ENCODE measurements at regions not wholly inside any gene's neighbourhood (a gene's known extent, or its start where the extent isn't known, plus 50 kb on each side); places are given as distances from the start of the nearest gene placed in this dataset.

DNA sequence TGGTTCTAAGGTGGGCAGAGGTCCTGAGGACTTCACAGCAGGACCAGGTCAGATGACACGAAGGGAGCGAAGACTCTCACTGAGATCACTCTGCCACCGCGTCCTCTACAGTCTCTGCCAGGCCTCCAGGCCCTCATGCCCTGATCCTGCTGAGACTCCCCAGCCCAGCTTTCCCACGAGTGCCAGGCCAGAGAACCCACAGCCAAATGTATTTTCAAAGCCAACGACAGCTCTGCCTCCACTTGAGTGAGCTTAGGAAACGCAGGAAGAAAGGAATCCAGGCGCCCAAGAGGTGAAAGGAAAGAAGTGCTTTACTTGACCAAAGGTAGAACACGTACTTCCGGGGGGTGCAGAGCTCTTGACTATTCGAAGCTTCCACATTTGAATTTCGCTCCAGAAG is 275.0 kb downstream of the XXYLT1 start:
- no peak for DNase-seq

DNA sequence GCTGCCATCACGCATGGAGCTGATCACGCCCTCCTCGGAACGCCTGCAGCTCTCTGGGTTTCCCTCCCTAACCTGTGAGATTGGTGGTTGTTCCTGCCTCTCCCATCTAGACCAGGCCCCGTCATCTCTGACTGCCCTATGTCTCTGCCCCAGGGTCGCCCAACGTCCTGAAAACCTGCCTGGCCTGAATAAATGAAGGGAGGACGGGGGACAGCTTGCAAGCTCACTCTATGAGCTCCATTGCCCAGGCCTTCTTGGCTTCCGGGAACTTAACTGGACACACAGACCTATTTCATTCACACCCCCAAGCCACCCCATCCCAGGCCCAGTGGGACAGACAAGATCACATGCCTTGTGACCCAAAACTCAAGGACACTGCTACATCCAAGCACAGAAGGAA is 274.2 kb downstream of the XXYLT1 start:
- no peak for DNase-seq

DNA sequence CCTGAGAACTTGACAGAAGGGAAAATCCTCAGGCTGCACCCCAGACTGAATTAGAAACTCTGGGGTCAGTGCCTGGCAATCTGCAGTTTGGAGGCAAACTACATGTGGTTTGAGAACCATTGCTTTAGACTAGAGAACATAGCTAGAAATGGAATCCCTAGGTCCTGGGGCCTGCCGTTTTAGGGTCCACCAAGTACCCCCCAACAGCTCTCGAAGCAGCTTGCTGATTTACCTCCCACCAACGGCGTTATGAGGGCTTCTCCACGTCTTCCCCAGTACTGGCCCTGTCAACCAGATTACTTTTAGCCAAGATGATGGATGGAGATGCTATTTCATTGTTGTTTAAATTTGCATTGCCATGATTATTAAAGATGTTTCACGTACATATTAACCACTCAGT is 272.5 kb downstream of the XXYLT1 start:
- DNase-seq, result no peak

DNA sequence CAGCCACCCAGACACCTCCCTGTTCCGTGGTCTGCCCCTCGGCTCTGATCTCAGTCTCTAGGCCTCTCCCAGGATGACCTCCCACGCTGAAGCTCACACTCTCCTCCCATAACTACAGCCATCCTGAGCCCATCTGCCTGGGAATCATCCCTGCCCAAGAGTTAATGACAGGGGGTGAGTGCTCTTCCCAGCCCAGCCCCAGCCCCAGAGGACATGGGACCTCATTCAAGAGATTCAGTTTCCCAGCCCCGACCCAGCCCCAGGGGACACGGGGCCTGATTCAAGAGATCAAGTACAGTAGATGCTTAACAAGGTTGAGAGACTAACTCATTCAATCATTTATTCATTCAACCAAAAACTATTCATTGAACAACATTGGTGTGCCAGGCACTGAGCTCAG is 272.0 kb downstream of the XXYLT1 start:
- no peak for DNase-seq

DNA sequence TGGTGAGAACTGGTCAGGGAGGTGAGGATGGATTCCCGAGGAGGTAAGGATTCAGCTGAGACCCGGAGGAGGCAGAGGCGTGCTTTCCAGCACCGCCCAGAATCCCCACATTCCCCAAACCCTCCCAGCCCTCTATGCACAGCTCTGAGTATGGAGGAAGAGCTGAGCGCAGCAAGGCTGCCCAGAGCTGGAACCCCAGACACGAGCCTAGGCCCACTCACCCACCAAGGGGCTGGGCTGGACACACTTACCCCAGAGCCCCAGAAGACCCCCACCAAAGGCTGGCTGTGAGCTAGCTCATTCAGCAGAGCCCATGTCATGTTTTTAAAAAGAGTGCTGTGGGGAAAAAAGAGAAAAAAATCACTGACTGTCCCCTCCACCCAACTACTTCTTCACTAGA is 271.5 kb downstream of the XXYLT1 start:
- DNase-seq, result no peak

DNA sequence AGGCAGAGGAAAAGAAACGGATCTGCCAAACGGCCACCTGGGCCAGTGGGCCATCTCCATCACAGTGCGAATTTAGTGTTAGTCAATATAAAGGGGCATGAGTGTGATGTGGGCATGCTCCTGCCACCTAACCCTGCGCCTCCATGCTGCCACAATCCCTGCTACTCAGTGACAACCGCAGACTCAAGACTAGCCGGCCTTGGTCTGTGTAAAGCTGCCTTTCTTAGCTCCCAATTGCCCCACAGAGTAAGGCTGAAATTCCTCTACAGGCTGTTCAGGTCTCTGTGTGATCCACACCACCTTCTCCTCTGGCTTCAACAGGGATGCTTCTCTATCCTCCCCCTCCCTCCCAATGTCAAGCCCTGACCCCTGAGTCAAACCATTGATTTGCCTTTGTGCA is 269.7 kb downstream of the XXYLT1 start:
- peak; percentile 5 for DNase-seq

DNA sequence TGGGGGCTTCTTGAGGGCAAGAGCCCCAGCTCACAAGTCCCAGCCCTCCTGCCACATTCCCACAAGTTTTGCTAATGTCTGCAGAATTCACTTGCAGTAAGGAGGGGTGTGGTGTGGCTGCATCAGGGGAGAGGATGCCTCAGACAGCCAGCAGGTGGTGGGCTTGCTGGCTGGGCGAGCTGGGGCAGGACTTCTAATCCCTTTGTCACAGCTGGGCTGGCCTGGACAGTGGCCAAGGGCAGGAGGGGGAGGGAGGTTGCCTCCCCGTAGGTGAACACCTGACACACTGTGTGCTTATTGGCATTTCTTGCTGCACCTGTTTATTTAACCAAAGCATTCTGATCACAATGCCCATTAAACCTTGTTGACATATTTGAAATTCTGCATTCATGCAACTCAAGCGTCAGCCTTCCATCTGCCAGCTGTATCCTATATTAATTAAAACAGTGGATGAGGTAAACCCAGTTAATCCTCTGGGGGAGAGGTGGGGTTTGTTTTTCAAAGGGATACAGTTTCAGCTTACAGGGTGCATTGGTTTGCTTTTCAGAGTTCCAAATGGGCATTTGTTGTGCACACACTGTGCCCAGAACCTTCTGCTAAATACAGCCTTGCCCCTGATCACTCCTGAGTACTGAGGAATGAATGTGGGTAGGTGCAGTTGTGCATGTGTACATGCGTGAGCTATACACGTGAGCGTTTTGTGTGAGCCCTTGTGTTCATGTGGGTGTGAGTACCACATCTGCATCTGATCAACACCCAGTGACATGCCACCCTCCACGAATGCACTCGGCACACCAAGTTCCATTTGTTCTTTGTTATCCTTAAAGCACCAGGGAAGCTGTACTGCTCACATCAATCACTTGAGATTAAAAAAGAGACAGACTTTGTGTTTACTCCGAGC is 268.7 kb downstream of the XXYLT1 start:
- DNase-seq, result peak; percentile 28

DNA sequence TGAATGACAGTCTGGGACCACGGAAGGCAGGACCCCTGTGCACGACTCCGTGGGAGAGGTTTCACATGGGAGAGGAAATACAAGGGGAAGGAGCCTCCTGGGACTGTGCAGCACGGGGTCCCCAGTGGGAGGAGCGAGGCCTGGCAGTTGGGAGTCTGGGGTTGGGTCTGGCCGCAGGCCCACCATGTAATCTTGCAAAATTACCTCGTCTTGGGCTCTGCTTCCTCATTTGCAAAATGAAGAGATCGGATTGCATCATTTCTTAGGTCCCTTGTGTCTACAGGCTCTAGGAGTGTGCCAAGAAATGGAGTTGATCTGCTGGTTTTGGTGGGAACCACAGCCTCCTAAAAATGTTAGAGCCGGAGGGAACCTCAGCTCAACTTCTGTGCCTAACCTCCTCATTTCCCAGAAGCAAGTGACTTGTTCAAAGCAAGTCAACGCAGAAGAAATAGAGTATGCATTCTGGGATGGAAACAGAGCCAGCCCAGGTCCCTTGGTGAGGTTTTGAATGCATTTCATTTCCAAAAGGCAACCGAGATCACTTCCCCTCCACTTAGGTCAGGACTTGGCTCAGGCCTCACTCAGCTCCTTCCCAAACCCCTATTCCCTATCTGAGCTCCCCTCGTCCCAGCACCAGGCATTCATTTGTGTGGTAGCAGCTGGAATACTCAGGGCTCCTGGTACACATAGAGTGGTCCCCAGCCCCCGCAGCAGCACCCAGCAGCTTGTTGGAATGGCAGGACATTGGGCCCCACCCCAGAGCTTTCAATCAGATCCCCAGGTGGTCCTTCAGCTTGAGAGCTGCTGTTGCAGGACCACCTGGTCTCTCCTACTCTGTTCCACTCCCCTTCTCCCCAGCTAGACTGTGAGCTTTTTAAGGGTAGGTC is 267.7 kb downstream of the XXYLT1 start:
- DNase-seq, result peak; percentile 18

DNA sequence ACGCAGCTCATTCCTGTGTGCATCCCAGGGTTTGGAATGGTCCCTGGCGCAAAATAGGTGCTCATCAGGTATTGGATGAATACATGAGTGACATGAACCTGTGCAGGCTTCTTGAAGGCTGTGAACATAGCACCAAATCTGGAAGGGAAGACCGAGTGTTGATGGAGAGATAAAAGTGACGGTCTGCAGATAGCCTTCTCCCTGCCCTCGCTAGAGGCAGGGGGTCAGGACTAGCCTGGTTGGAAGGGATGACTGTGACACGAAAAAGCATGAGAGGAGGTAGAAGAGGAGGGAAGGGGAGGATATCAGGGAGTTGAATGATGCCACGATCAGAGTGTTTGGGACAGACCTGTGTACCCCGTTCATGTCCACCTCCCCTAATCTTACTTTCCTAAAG is 267.1 kb downstream of the XXYLT1 start:
- peak; percentile 8 for DNase-seq

DNA sequence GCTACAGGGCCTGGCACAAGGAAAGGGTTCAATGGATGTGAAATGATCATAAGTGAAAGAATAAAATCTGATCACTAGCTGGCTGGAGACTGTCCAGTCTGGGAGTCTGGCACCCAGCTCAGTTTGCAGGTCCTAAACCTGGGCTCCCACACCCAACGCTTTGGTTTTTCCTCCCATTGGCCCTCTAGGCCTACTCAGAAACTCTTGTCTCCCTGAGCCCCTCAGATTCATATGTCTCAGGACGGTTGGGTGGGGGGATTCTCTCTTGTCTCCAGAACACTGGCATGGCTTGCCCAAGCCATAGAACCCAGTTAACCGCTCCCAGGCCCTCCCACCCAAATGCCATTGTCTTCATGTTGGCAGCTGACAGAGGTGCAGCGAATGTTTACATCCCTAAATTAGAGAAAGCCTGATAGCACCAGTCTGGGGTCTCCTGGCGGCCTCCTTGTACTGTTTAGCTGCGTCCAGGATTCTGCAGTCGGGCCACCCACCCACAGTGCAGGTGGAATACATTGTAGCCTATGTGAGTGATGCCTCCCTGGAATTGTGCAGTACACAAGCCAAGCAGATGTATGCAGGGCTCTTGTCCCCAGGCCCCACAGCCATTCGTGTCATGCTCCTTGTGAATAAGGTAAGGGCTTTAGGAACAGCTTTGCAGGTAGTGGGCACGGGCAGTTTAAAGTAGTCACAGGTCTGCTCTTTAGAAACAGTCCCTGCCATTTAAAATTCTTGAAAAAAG is 266.3 kb downstream of the XXYLT1 start:
- no peak for DNase-seq

DNA sequence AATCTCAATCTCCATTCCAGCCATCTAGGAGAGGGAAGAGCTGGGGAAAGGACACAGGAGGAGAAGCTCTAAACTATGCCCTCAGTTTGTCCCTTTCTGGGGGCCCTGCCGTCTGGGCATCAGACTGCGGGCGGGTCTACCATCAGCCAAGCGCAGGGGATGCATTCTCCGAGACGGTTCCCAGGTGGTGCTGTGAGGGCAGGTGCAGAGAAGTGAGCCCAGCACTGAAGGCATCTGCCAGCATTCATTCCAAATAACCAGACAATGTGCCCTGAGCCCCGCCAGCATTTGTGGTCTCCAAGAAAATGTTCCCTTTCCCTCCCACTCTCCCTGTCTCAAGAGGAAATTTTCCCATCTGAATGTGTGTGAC is 265.7 kb downstream of the XXYLT1 start:
- DNase-seq, result no peak

DNA sequence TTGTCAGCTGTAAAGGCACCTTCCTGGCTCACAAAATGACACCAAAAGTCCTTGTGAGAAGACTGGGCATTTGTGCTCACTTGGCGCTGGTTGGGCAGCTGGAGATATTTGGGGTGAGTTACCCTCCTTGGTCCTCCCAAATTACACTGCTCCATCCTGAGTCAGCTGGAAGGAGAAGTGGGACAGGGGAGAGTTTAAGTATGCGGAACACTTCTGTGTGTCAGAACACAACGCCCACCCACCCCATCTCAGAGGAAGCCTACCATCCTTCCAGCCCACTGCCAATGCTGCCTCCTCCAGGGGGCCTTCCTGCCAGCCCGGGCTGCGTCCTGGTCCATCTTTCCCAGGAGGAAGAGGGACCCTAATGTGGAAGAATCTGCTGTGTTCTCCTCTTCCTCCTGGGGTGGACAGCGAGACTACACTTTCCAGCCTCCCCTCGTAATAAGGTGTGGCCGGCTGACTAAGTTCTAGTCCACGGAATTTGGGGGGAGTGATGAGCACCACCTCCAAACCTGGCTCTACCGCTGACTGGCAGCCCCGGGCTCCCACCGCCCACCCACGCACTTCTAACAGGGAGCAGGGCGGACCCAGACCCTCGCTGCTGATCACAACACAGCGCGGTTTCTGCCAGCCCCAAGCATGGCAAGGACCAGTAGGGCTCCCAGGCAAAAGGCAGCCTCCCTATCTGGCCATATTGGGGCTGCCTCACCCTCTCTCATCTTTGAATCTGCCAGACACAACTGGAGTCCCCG is 265.0 kb downstream of the XXYLT1 start:
- DNase-seq, result no peak

DNA sequence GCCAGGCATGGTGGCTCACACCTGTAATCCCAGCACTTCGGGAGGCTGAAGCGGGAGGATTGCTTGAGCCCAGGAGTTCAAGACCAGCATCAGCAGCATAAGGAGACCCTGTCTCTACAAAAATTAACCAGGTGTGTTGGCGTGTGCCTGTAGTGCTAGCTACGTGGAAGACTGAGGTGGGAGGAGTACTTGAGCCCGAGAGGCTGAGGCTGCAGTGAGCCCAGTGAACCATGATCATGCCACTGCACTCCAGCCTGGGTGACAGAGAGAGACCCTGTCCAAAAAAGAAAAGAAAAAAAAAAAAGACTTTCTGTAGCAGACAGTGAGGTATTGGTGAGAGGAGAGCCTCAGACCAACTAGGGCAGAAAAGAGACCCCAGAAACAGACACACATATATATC is 263.8 kb downstream of the XXYLT1 start:
- no peak for DNase-seq

DNA sequence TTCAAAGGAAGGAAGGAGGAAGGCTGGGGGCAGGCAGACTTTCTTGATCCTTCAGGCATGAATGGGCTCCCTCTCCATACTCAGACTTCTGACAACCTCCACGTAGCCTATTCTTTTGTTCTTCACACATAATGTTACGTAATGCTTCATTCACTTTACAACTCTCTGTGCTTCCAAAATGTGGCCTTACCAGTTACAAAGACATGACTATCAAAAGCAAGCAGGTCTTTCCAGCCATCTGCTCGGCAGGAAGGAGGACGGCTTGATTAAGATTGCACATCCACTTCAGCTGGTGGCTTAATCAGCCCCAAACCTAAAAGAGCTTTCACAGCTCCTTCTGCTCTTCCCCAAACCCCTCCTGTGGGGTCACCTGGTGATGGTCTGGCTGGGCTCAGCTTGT is 263.2 kb downstream of the XXYLT1 start:
- DNase-seq, result no peak

DNA sequence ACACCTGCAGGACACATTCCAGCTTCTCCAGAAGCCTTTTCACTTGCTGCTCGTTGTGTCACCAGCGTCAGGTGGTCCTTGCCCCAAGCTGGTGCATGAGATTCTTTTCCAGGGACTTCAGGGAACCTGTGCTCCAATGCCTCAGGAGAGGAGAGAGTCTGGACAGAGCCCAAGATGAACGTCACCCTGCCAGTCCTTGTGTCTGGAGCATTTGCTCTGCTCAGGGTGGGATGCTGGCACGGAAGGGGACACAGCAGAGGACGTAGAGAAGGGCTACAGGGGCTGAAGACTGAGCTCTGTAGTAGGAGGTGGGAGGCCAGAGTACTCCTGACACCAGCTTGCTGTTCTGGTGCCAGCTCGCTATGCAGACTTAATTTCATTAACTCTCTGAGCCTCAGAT is 262.1 kb downstream of the XXYLT1 start:
- no peak for DNase-seq

DNA sequence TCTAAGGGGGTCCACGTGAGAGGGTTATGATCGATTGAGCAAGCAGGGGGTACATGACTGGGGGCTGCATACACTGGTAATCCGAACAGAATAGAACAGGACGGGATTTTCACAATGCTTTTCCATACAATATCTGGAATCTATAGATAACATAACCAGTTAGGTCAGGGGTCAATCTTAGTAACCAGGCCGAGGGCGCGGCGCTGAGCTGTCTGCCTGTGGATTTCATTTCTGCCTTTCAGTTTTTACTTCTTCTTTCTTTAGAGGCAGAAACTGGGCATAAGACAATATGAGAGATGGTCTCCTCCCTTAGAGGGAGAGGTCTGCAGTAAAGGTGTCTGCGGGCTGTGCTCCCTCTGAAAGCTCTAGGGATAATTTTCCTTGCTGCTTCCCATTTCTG is 261.3 kb downstream of the XXYLT1 start:
- DNase-seq, result no peak

DNA sequence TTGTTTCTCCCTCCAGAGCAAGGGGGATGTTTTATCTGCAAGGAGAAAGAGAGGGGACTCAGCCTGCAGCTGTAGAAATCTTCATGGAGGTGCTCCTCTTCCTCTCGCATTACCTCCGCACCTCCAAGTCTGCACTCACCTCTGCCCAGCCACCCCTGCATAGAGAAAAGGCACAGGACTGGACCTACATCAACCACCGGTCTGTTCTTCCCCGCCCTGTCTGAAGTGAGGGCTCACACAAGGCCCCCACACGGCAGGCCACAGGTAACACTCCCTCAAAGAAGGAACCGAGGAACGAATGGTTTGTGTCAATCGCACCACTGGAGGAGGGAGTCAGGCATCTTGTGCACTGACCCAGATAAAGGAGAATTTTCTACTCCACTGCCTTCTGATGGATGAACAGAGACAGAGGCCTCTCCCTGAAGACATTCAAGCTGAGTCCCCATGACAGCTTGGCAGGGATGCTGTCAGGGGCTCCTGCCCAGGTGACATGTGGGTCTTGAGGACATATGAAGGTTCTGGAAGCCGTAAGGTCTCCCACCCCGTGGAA is 260.3 kb downstream of the XXYLT1 start:
- no peak for DNase-seq

DNA sequence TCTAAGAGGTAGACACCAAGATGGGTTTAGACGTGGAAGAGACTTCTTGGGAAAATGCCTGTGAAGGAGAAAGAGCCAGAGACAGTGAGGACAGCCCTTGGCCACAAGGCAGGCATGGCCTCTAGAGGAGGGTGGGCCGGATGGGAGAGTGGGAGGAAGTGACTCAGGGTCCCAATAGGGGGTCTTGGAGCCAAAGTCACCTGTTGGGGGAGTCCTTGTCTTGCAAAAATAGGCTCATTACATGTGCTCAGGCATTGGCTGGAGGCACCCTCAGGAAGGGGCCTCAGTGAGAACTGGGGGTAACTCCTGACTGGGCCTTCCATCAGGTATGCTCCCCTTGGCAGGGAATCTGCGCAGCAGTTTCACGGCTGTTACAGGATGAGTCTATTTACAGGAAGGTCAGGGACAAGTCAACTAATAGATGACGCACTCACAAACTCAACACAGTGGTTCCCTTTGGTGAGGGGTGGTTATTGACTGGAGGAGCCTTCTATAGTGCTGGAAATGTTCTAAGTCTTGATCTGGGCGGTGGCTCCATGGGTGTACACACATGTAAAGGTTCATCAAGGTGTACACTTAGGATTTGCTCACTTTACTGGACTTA is 259.6 kb downstream of the XXYLT1 start:
- no peak for DNase-seq

DNA sequence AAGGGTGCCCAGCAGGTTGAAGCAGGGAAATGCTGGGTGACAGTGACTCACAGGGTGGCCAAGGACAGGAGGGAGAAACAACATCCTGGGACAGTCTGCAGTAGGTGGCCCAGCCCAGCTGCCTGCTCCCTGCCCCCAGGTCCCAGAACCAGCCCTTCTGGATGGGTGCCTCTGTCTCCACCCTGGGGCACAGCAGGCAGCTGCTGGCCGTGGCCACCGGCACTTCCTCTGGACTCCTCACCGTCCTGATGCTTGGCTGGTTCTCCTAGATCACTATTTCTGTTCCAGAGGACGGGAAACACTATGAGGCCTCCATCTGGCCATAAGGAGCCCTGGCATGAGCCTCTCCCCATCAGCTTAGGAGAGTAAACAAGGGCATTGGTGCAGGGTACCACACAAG is 258.9 kb downstream of the XXYLT1 start:
- DNase-seq, result no peak

DNA sequence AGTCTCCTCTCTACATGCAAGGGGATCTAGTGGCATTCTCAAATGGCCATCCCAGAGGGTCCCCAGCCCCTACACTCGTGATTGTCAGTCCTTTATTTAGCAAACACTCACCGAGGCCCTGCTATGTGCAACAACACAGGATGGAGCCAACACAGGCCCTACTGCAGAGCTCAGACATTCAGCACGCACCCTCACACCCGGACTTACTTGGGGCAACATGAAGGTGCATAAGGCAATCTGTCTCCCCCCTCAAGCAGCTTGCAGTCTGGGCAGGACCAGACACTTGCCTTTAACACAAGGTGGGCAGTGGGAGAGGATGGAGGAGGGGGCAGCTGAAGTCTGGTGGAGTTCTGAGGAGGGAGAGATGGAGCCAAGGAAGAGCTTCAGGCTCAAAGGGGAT is 258.4 kb downstream of the XXYLT1 start:
- DNase-seq, result no peak

DNA sequence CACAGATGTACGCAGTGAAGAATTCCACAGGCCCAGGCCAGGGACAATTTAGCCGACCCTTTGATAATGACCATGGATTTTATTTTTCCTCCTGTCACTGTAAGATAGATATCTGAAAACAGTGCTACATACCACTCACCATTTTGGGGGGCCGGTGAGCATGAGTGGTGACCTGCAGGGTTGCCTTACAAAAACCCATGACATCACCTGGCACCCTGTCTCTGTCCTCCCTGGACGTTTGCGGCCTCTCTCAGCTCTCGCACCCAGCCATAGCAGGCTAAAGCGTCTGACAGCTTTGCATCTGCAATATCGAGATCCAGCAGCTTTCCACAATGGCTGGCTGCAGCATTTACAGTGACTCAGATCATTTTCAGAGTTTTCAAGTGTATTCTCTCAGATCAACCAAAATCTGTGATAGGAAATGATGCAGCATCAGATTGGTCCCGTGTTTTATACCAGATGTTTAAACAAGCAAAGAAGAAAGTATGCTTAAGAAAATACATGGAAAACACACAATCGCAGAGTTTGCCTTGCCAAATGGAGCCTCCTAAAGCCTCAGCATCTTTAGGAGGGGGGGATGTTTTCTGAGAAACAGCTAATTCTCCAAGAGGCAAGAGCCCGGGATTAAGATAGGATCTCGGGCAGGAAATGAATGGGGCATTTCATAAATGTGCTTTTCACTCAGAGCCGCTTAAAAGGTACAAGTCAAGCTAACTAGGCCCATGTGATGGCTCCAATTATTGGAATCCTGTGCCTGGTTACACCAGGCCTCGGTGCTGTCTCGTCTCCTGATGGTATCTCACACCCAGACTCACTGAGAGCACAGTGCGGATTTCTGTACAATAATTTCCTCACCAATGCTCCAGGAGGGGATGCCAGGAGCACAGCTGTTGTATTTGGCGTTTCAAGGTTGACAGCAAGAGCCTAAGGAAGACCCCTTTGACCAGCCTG is 257.3 kb downstream of the XXYLT1 start:
- DNase-seq, result no peak

Measured in stimulated activated CD8-positive, alpha-beta memory T cell treated with anti-CD3 and anti-CD28 coated beads, Interleukin-4, amount 100 ng/mL, for 48 hours (primary cell).